Gastroesophageal sphincter (tissue), 3 donors: ENCODE measurements at regions not wholly inside any gene's neighbourhood (a gene's known extent, or its start where the extent isn't known, plus 50 kb on each side); places are given as distances from the start of the nearest gene placed in this dataset.
"Not testable (repeated sequence)": the region's sequence is repeated elsewhere in the genome, so short reads cannot be mapped to it uniquely, and the experiment has no call there.

Source experiments
- CTCF ChIP-seq, 4 experiments: fragments of 200-600 bp in 2 of 4; fragments of 450-650 bp in 2 of 4; sonication (generic) in 1 of 4; IDR thresholded peaks; one replicate each; pipeline ENCODE4 v1.5.1; 2017 to 2019; ENCODE audit warnings: antibody characterized with exemption in 4 of 4, mild to moderate bottlenecking in 2 of 4, moderate library complexity in 2 of 4
- POLR2A ChIP-seq, 2 donors: fragments of 450-650 bp; IDR thresholded peaks; one replicate each; pipeline ENCODE4 v1.6.1; 2017; ENCODE audit warnings: antibody characterized with exemption in 2 of 2, mild to moderate bottlenecking in 2 of 2, moderate library complexity in 1 of 2

- TF ChIP-seq CTCF, POLR2A (IDR thresholded peaks at IDR 0.05): not testable (repeated sequence)
Observed at GRCh38 chr20:12753742-12754141, 255.0 kb upstream of the SPTLC3 start.
